SK-N-SH (cell line): ENCODE measurements at regions not wholly inside any gene's neighbourhood (a gene's known extent, or its start where the extent isn't known, plus 50 kb on each side); places are given as distances from the start of the nearest gene placed in this dataset.

Source experiments
- CHD2 ChIP-seq: fragments of 150-350 bp; IDR thresholded peaks from 2 replicates; pipeline ENCODE4 v1.6.1; 2018; ENCODE audit warnings: low read length; ENCODE audit not compliant: partially characterized antibody
- CTCF ChIP-seq: fragments of 200-600 bp; sonication (generic); IDR thresholded peaks from 2 replicates; pipeline ENCODE4 v1.6.1; 2017; ENCODE audit warnings: antibody characterized with exemption, mild to moderate bottlenecking, moderate library complexity
- EP300 ChIP-seq, 2 experiments: IDR thresholded peaks; 2 replicates each; pipeline versions ENCODE4 v1.4.0 to v1.6.1; 2012; ENCODE audit warnings: borderline replicate concordance in 1 of 2, low read depth in 1 of 2, low read length in 1 of 2
- EZH2phosphoT487 ChIP-seq: fragments of 200-600 bp; sonication (generic); IDR thresholded peaks from 2 replicates; pipeline ENCODE4 v1.6.1; 2017; ENCODE audit warnings: low read depth, mixed run types, mild to moderate bottlenecking, antibody characterized with exemption, moderate library complexity, borderline replicate concordance
- POLR2AphosphoS5 ChIP-seq: IDR thresholded peaks from 2 replicates; pipeline ENCODE4 v1.6.1; 2012; ENCODE audit warnings: low read depth, low read length
- REST ChIP-seq: IDR thresholded peaks from 2 replicates; pipeline ENCODE4 v1.6.1; 2012; ENCODE audit warnings: mild to moderate bottlenecking, low read depth, low read length, moderate library complexity
- RFX5 ChIP-seq: IDR thresholded peaks from 2 replicates; pipeline ENCODE4 v1.6.1; 2012; ENCODE audit warnings: mild to moderate bottlenecking, improper control_type of control experiment, low read length
- TAF1 ChIP-seq: IDR thresholded peaks from 2 replicates; pipeline ENCODE4 v1.6.1; 2012; ENCODE audit warnings: low read depth, mild to moderate bottlenecking, low read length, moderate library complexity, borderline replicate concordance
- TCF12 ChIP-seq: IDR thresholded peaks from 2 replicates; pipeline ENCODE4 v1.4.0; 2012
- TF ChIP-seq, protein P1 (sequence below): fragments of 150-350 bp; IDR thresholded peaks from 2 replicates; pipeline ENCODE4 v1.6.1; 2017; ENCODE audit warnings: antibody characterized with exemption, low read length, low read depth, borderline replicate concordance
- TF ChIP-seq, protein P2 (sequence below): IDR thresholded peaks from 2 replicates; pipeline ENCODE4 v1.4.0; 2012; ENCODE audit warnings: low read depth

DNA sequence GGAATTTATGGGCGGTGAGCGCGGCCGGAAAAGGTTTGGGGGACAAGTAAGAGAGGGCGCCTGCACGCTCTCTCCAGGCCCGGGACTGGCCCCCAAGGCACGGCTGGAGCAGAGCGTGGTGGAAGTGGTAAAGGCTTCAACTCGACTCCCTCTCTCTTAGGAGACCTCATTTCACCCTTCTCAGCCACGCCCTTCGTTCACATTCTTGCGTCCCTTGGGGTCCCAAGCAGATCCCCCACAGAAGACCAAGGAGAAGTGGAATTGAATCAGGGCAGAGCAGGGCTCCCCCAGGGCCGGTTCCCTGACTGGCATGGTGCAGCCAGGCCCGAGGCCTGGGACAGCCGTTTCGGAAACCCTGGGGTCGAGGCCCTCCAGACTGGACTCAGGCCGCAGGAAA is 75.4 kb upstream of the POLG start:
- TF ChIP-seq, protein P1, sequence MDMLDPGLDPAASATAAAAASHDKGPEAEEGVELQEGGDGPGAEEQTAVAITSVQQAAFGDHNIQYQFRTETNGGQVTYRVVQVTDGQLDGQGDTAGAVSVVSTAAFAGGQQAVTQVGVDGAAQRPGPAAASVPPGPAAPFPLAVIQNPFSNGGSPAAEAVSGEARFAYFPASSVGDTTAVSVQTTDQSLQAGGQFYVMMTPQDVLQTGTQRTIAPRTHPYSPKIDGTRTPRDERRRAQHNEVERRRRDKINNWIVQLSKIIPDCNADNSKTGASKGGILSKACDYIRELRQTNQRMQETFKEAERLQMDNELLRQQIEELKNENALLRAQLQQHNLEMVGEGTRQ, result no peak
- no peak for TF ChIP-seq EZH2phosphoT487
- TF ChIP-seq POLR2AphosphoS5, result no peak
- TF ChIP-seq RFX5, result no peak
- no peak for TF ChIP-seq CTCF
- no peak for TF ChIP-seq TAF1
- TF ChIP-seq, protein P2, sequence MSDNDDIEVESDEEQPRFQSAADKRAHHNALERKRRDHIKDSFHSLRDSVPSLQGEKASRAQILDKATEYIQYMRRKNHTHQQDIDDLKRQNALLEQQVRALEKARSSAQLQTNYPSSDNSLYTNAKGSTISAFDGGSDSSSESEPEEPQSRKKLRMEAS, result no peak
- no peak for TF ChIP-seq EP300 (IDR thresholded peaks at IDR 0.05; ENCODE audit: borderline replicate concordance in 1 of 2, low read depth in 1 of 2, low read length in 1 of 2)
- no peak for TF ChIP-seq CHD2
- no peak for TF ChIP-seq REST
- TF ChIP-seq TCF12, result no peak
